ENCODE measurements at regions not wholly inside any gene's neighbourhood (a gene's known extent, or its start where the extent isn't known, plus 50 kb on each side); places are given as distances from the start of the nearest gene placed in this dataset.
A peak's percentile ranks its signal among the peaks of the same experiment; 100 is the strongest.
"Not testable (repeated sequence)": the region's sequence is repeated elsewhere in the genome, so short reads cannot be mapped to it uniquely, and the experiment has no call there.

DNA sequence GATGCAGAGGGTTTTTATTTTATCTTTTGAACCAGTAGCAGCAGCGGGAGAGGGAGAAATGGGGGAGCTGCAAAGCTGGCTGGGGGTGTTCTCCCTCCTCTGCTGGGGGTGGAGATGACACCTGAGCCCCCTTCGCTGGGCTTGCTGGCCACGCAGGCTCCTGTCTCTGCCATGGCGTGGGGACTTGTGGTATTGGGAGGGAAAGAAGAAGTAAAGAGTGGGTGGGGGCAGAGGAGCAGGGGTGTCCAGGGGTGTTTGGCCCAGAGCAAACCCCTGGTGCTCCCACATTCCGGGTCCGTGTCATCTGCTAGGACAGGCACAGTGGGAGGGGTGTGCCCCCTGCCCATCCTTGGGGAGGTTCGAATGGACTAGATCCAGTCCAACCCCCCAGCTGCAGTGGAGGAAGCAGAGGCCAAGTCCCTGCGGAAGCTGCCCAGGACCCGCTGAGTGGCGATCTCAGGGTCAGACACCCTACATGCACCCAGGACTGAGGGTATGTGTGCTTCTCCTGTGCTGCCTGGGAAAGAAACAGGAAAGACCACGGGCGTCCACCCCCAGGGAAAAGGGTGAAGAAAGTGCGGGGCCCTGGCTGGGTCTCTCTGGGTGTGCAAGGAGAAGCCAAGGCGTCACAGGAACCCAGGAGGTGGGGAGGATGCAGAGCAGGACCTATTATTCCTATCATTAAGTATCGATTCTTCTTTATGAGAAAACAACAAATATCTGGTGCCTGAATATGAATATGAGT, 163.2 kb downstream of the TRIM43 start:
- intact Hi-C loops (cut with DNase I; ENCODE audit: low total_unique reads); H3K36me3 ChIP-seq; H3K4me1 ChIP-seq; H3K27me3 ChIP-seq; H3K9me3 ChIP-seq; DNase-seq; H3K27ac ChIP-seq; H3K4me3 ChIP-seq: not testable (repeated sequence)
- WGBS, 5 donors, result 66 to 80% (median 74%) methylated on average over 13 to 15 of the region's 15 CpGs

DNA sequence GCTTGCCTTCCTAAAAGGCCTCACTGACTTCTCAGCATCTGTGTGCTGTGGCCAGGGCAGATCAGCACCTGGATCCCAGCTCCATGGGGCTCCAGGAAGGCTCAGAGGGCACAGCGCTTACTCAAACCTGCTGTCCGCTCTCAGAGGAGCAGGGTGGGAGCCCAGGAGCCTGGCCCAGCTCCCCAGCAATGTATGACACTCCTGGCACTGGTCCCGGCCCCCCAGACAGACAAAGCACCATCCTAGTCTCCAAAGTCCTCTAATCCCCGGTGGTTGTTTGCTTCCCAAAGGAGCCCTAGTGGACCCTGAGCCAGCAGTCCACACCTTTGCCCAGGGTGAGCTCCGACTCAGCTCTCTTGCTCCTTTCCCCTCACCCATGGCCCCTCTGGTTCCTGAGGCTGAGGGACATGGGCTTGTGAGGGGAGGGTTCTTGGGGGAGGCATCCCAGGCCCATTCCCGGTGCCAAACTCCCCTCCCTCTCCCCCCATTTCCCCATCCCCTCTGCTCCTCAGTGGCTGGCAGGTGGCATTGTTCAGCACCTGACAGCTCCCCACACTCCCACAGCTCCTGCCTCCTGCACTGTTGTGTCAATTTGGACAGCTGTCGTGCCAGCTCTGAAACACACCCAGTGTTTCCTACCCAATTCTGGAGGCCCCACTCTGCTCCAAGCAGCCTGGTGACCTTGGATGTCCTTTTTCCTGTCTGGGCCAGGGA, 164.3 kb downstream of the TRIM43 start:
- intact Hi-C loops (cut with DNase I; ENCODE audit: low total_unique reads); H3K4me1 ChIP-seq; H3K27ac ChIP-seq; H3K9me3 ChIP-seq; H3K27me3 ChIP-seq; H3K4me3 ChIP-seq; H3K36me3 ChIP-seq: not testable (repeated sequence)
- WGBS, 5 donors, result 54 to 68% (median 58%) methylated on average over 6 to 7 of the region's 7 CpGs
- peak in 1 of 2 donors; percentile 3 for DNase-seq

DNA sequence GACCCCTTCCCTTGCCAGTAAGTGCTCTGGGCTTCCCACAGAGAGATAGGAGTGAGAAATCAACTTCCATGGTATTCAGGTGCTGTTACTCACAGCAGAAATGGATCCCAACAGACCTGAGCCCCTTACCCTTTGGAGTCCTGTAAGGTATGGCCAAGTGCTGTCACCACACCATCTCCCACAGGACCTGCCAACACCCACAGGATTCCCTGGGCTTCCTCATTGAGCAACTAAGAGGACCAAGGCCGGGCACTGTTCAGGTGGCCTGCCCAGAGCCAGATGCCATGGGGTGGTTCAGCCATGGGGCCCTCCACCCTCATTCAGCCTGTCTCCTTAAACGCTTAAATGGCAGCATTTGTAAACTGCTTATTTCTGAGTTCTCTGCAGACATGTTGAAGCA, 166.2 kb downstream of the TRIM43 start:
- Histone ChIP-seq H3K36me3 (no peaks in the 10 kb centered on the region), H3K4me1 (no peaks in the 10 kb centered on the region), H3K27ac (no peak overlapping the region), H3K9me3 (no peaks in the 10 kb centered on the region), H3K27me3 (no peaks in the 10 kb centered on the region), H3K4me3 (no peak overlapping the region)
- TF ChIP-seq, protein P1, sequence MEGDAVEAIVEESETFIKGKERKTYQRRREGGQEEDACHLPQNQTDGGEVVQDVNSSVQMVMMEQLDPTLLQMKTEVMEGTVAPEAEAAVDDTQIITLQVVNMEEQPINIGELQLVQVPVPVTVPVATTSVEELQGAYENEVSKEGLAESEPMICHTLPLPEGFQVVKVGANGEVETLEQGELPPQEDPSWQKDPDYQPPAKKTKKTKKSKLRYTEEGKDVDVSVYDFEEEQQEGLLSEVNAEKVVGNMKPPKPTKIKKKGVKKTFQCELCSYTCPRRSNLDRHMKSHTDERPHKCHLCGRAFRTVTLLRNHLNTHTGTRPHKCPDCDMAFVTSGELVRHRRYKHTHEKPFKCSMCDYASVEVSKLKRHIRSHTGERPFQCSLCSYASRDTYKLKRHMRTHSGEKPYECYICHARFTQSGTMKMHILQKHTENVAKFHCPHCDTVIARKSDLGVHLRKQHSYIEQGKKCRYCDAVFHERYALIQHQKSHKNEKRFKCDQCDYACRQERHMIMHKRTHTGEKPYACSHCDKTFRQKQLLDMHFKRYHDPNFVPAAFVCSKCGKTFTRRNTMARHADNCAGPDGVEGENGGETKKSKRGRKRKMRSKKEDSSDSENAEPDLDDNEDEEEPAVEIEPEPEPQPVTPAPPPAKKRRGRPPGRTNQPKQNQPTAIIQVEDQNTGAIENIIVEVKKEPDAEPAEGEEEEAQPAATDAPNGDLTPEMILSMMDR (IDR thresholded peaks at IDR 0.05), result no peak
- TF ChIP-seq EP300 (IDR thresholded peaks at IDR 0.05) (no peak), POLR2A (IDR thresholded peaks at IDR 0.05) (no peak), POLR2AphosphoS5 (IDR thresholded peaks at IDR 0.05) (no peak)
- WGBS, 5 donors, result 50 to 100% (median 67%) methylated on average over 2 of the region's 2 CpGs
- intact Hi-C loops (cut with DNase I; ENCODE audit: low total_unique reads), result no loop called here
- DNase-seq, result no peak

DNA sequence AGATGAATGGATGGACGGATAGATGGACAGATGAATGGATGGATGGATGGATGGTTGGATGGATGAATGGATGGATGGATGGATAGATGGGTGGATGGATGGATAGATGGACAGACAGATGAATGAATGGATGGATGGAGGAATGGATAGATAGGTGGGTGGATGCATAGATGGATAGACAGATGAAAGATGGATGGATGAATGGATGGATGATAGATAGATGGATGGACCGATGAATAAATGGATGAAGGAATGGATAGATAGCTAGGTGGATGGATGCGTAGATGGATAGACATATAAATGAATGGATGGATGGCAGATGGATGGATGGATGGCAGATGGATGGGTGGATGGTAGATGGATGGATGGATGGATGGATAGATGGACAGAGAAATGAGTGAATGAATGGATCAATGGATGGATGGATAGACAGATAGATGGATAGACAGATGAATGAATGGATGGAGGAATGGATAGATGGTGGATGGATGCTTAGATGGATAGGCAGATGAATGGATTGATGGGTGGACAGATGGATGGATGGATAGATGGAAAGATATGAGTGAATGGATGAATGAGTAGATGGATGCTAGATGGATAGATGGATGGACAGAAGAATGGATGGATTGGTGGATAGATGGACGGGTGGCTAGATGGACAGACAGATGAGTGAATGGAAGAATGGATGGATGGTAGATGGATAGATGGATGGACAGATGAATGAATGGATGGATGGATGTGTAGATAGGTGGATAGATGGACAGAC, 167.9 kb downstream of the TRIM43 start:
- H3K36me3 ChIP-seq, result no peaks in the 10 kb centered on the region

More for the DNA sequence above, 167.9 kb downstream of the TRIM43 start:
- Histone ChIP-seq H3K27me3 (no peaks in the 10 kb centered on the region), H3K4me3 (no peak overlapping the region), H3K9me3 (no peaks in the 10 kb centered on the region), H3K4me1 (no peaks in the 10 kb centered on the region), H3K27ac (no peak overlapping the region)
- TF ChIP-seq POLR2AphosphoS5 (IDR thresholded peaks at IDR 0.05), result no peak
- no peak for TF ChIP-seq EP300 (IDR thresholded peaks at IDR 0.05)
- TF ChIP-seq, protein P1 (IDR thresholded peaks at IDR 0.05), result no peak
- TF ChIP-seq POLR2A (IDR thresholded peaks at IDR 0.05), result no peak
- 85 to 92% (median 88%) methylated on average over 4 of the region's 4 CpGs for WGBS, 5 donors
- intact Hi-C loops (cut with DNase I; ENCODE audit: low total_unique reads), result no loop called here
- no peak for DNase-seq
